ENCODE measurements at regions not wholly inside any gene's neighbourhood (a gene's known extent, or its start where the extent isn't known, plus 50 kb on each side); places are given as distances from the start of the nearest gene placed in this dataset.
A peak's percentile ranks its signal among the peaks of the same experiment; 100 is the strongest.
"Not testable (repeated sequence)": the region's sequence is repeated elsewhere in the genome, so short reads cannot be mapped to it uniquely, and the experiment has no call there.

- no peak for DNase-seq (ENCODE audit: low spot score)
These were observed 51.0 kb downstream of the IARS1 start for GRCh38 chr9:92242260-92243136.

DNA sequence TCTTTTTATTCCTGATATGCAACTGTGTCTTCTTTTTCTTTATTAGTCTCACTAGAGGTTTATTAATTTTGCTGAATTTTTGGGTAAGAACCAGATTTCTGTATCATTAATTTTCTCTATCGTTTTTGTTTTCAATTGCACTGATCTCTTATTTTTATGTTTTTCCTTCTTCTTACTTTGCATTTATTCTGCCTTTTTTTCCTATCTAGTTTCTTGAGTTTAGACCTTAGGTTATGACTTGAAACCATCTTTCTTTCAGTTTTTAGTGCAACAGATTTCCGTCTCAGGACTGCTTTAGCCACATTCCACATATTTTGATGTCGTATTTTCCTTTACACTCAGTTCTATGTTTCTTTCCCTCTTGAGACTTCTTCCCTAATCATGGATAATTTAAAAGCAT is 56.6 kb downstream of the IARS1 start:
- no peak for DNase-seq (ENCODE audit: low spot score)

- DNase-seq (ENCODE audit: low spot score) = no peak
These were observed 57.0 kb downstream of the IARS1 start for GRCh38 chr9:92236465-92236864.

DNA sequence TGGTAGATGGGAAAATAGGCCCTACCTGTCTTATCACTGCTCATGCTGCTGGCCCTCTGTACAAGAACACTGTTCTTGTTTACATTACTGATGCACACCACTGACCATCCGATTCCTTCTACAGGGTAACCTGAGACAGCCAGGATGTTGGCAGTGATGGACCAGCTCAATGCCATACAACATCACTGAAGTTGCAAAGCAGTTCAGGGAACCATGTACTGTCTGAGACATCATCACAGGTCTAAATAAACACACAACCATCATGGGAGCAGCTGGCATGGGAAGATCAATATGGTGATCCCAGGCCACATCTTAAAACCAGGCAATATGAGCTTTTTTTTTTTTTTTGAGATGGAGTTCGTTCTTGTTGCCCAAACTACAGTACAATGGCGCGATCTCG is 59.0 kb downstream of the IARS1 start:
- no peak for DNase-seq (ENCODE audit: low spot score)

- no peak for DNase-seq (ENCODE audit: low spot score)
These were observed 61.3 kb downstream of the IARS1 start for GRCh38 chr9:92232190-92232589.

GRCh38 chr9:92228628-92229027 is 64.9 kb downstream of the IARS1 start:
- DNase-seq (ENCODE audit: low spot score) = no peak

DNA sequence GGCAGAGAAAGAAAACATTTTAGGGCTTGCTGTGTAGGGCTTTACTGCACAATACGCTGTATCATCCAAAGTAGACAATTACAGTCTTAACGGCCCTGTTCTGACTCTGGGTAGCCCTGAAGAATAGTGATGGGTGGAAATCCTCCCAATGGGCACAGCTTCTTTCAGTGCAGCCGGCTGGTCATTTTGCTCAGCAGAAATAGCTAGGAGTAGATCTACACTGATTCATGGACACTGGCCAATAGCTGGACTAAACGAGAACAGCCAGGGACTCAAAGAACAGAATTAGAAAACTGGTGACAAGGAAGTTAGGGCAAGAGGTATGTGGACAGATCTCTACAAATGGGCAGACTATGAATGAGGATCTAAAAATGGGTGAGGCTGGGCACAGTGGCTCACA is 69.3 kb downstream of the IARS1 start:
- no peak for DNase-seq (ENCODE audit: low spot score)

GRCh38 chr9:92223758-92224157 is 69.7 kb downstream of the IARS1 start:
- no peak for DNase-seq (ENCODE audit: low spot score)

DNA sequence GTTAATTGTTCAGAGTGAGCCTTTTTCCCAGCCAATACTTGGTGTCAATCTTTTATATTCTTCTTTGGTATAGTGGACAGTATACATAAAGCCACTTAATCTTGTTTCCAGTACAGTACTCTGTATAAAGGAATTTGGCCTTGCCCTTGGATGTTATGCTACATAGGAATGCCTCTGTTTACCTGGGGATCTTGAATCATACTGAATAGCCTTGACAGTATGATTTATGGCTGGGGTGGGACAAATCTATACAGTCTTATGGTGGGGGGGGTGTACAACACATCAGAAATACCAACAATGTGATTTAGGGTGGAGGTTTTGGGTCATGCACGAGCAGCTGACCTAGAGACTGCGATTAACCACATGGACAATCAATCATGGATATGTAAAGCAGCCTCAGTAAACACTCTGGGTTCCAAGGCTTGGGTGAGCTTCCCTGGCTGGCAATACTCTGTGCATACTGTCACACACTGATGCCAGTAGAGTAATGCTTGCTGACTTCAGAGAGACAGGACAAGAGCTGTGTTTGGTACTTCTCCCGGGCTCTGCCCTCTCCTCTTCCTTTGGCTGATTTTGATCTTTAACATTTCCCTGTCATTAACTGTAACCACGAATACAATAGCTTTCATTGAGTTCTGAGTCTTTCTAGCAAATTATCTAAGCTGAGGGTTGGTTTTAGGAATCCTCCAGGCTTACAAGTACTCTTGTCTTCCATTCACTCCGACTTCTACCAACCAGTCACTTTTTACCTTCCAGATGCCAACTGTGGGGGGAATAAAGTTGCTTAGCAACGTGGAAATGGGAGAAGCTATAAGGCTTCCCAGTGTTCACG is 84.6 kb downstream of the IARS1 start:
- DNase-seq (ENCODE audit: low spot score) = no peak

GRCh38 chr9:92206488-92206887 is 87.0 kb downstream of the IARS1 start:
- no peak for DNase-seq (ENCODE audit: low spot score)

DNA sequence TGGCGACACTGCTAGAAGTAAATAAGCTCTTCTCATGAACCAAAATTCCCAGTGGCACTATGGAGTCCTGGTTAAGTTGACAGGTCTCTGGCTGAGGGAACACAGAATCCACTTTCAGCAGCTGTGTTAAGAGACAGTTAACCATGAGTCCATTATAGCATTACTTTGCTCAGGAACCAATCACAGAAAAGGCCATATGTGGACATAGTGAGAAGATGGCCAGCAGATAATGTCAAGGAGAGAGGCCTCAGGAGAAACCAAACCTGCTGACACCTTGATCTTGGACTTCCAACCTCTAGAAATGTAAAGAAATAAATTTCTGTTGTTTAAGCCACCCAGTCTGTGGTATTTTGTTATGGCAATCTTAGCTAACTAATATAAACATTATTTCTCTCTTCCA is 88.7 kb upstream of the SPTLC1 start:
- not testable (repeated sequence) for DNase-seq (ENCODE audit: low spot score)

- not testable (repeated sequence) for DNase-seq (ENCODE audit: low spot score)
These were observed 83.0 kb upstream of the SPTLC1 start for GRCh38 chr9:92198237-92198636.

- peak; percentile 32 for DNase-seq (ENCODE audit: low spot score)
These were observed 81.7 kb upstream of the SPTLC1 start for GRCh38 chr9:92196909-92197308.

DNA sequence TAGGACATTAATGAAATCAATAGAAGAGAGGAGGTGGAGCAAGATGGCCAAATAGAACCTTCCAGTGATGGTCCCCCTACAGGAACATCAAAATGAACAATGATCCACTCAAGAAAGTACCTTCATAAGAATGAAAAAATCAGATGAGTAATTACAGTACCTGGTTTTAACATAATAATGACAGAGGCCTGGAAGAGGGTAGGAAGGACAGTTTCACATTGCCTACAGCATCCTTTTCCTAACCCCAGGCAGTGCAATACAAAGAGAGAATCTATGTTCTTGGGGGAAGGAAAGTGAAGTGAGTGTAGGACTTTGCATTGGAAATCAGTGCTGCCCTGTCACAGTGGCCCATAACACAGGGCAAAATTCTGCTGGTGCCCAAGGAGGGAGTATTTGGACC is 81.2 kb upstream of the SPTLC1 start:
- no peak for DNase-seq (ENCODE audit: low spot score)

DNA sequence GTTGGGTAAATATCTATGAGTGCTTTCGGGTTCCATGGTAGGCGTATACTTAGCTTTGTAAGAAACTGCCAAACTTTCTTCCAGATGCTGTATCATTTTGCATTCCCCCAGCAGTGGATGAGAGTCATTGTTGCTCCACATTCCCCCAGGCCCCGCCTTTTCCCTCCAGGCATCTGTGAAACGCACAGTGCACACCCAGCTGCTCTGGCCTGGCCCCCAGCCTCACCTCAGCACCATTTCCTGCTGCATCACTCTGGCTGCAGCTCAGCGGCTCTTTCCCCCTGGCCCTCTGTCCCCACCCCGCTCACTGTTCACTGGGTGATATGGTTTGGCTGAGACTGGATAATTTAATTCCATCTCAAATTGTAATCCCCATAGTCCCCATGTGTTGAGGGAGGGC is 76.6 kb upstream of the SPTLC1 start:
- no peak for DNase-seq (ENCODE audit: low spot score)

GRCh38 chr9:92190536-92190790 is 75.2 kb upstream of the SPTLC1 start:
- DNase-seq (ENCODE audit: low spot score) = no peak

DNA sequence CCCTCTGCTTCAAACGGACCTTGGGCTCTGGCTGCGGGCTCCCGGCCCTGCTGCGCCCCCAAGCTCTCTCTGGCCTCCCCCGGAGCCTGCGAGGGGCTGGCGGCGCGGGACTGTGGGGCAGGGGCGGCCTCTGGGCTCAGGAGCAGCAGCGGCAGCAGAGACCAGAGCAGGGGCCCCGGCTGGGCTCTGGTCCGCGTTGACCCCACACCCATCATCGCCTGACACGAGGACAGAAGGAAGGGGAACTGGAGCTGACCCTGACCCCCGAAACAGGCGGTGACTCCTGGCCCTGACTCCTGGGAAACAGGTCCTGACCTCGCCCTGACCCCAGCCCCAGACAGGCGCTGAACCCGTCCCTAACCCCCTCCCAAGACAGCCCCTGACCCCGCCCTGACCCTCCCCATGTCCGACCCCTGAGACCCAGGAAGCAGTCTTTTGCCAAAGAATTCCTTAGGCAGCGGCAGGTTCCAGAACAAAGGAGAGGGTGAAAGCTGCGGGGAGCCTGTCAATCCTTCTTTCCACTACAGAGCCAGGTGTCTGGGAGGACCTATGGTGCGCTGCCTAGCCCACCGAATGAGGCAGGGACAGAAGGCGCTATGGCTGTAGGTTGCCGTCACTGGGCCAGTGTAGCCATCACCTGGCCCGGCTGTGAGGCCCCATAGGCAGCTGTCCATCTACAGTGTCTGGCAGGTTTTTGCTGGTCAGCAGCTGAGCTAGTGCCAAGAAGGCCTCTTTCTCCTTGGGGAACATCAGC is 74.7 kb upstream of the SPTLC1 start:
- no peak for DNase-seq (ENCODE audit: low spot score)

DNA sequence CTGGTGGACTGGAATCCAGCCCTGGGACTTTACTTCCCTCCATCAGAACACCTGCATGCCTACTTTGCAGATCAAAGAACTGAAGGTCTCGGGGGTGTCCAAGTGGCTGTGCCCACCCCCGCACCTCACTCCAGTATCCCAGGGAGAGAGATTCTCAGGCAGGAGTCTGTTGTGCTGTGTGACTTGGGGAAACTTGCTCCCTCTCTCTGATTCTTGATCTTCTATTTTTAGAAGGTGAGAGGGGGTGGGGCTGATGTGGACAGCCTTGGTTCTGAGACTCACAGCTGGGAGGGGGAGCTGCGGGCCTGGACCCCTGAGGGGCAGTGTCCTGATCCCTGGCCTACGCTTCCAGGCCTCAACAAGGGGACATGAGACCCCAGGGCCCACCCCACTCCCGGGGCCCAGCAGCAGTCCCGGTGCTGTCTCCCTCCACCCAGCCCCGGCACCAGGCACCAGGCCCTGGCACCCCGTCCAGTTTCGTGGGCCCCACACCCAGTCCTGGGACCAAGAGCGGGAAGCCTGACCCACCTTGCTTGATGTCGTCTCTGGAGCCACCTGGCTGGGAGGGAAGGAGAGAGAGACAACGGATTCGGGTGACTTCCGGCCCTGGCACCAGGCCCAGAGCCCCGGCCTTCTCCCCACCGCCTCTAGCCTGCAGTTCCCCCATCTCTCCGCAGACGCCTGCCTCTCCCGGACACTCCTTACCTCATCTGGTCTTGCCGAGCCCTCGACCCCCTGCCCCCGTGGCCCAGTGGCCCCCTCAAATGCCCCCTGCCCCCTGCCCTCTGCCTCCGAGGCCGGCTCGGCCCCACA is 74.0 kb upstream of the SPTLC1 start:
- no peak for DNase-seq (ENCODE audit: low spot score)

DNA sequence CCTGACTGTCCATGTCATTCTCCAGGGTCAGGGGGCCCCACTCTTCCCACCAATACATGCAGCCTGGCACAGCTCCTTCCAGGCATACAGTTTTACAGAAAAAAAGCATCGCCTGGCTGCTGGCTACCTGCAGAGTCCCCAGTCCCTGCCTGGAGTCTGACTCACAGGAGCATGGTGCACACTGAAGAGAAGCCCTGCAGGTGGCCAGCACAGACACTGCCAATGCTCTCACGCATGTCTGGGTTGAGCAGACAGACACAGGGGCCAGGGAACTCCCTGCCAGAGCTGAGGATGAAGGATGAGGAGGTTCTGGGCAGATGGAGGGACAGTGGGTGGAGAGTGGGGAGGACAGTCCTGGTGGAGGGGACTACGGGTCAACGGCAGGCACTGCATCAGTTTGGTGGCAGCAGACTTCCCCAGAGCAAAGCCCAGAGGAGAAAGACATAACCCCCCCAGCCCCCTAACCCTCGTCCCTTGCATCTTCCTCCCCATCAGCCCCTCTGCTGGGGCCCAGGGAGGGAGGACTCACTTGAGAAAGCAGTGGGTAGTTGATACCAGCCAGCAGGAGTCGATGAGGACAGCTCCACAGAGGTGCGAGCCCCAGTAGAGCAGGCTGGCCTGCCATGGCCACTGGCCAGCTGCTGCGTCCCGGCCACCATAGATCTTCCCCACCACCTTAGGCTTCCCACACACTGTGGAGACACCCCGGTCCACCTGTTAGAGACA is 72.9 kb upstream of the SPTLC1 start:
- DNase-seq (ENCODE audit: low spot score) = no peak

DNA sequence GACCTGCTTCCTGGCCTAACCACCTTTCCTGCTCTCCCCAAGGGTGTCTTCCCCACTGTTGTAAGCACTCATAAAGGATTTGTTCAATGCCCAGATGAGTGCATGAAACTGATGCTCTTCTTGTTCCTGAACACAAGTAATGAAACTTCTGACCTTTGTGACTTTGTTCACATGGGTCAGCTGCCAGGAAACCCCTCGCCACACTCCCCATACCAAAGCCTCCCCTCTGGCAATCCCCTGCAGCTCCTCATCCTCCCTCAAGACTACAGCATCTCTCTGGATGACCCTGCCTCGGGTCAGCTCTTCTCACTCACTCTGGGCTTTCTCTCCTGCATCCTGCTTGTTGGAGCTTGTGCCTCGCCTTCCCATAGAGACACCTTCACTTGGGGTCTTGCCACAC is 72.2 kb upstream of the SPTLC1 start:
- DNase-seq (ENCODE audit: low spot score) = no peak

DNA sequence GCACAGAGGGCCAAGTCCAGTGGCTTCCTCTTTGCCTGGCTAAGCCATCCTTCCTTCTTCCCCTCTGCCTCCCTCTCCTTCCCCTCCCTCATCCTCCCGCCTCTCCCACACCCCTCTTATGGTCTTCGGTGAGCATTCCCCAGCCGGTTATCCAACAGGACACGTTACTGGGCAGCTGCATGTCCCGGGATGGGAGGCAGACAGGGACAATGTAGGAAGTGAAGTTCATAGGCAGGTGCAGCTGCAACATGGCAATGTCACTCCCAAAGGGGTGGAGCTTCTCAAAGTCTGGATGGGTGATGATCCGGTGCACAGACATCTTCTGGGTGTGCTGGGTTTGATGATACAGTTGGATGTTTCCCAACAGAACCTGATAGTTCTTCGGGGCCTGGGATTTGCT is 71.4 kb upstream of the SPTLC1 start:
- no peak for DNase-seq (ENCODE audit: low spot score)
